ENCODE measurements at regions not wholly inside any gene's neighbourhood (a gene's known extent, or its start where the extent isn't known, plus 50 kb on each side); places are given as distances from the start of the nearest gene placed in this dataset.

- H3K4me1 ChIP-seq: no peaks in the 10 kb centered on the region
- WGBS, 2 donors: 54 to 63% methylated on average over 2 of the region's 2 CpGs
- TF ChIP-seq POLR2A (IDR thresholded peaks at IDR 0.05) (no peak), CTCF (IDR thresholded peaks at IDR 0.05) (no peak)
- H3K27ac ChIP-seq: no peak overlapping the region
- DNase-seq: no peak
- H3K9me3 ChIP-seq: no peaks in the 10 kb centered on the region
- no peak overlapping the region for H3K4me3 ChIP-seq (replicated peaks in 1 of 3)
- H3K27me3 ChIP-seq: no peaks in the 10 kb centered on the region
- intact Hi-C loops (cut with DNase I): no loop called here
- no peaks in the 10 kb centered on the region for H3K36me3 ChIP-seq
Measured at GRCh38 chr14:87139299-87139698, 853.7 kb downstream of the GALC start.

- intact Hi-C loops (cut with DNase I): no loop called here
- no peak overlapping the region for H3K4me3 ChIP-seq (replicated peaks in 1 of 3)
- H3K27ac ChIP-seq: no peak overlapping the region
- H3K9me3 ChIP-seq: no peaks in the 10 kb centered on the region
- no peak for DNase-seq
- no peak for TF ChIP-seq CTCF (IDR thresholded peaks at IDR 0.05)
- TF ChIP-seq POLR2A (IDR thresholded peaks at IDR 0.05): no peak
- no peaks in the 10 kb centered on the region for H3K27me3 ChIP-seq
- H3K36me3 ChIP-seq: no peaks in the 10 kb centered on the region
- no peaks in the 10 kb centered on the region for H3K4me1 ChIP-seq
- 73 to 83% methylated on average over 4 of the region's 4 CpGs for WGBS, 2 donors
Measured at GRCh38 chr14:87133073-87133801, 859.7 kb downstream of the GALC start.

- no peak for DNase-seq
- H3K4me1 ChIP-seq: no peaks in the 10 kb centered on the region
- 37 to 38% methylated on average over 5 of the region's 5 CpGs for WGBS, 2 donors
Measured at GRCh38 chr14:87131879-87132278, 861.1 kb downstream of the GALC start.

GRCh38 chr14:87122166-87122565, 870.8 kb downstream of the GALC start:
- no peak overlapping the region for H3K27ac ChIP-seq
- DNase-seq: no peak
- no peak overlapping the region for H3K4me3 ChIP-seq (replicated peaks in 1 of 3)
- no peak for TF ChIP-seq POLR2A (IDR thresholded peaks at IDR 0.05)
- no peak for TF ChIP-seq CTCF (IDR thresholded peaks at IDR 0.05)
- H3K36me3 ChIP-seq: no peaks in the 10 kb centered on the region
- intact Hi-C loops (cut with DNase I): no loop called here
- H3K4me1 ChIP-seq: no peaks in the 10 kb centered on the region
- H3K9me3 ChIP-seq: no peaks in the 10 kb centered on the region
- H3K27me3 ChIP-seq: no peaks in the 10 kb centered on the region

More at GRCh38 chr14:87131879-87132278, 861.1 kb downstream of the GALC start:
- Histone ChIP-seq H3K9me3 (no peaks in the 10 kb centered on the region), H3K4me3 (replicated peaks in 1 of 3) (no peak overlapping the region), H3K27me3 (no peaks in the 10 kb centered on the region), H3K36me3 (no peaks in the 10 kb centered on the region), H3K27ac (no peak overlapping the region)
- TF ChIP-seq CTCF (IDR thresholded peaks at IDR 0.05): no peak
- no peak for TF ChIP-seq POLR2A (IDR thresholded peaks at IDR 0.05)
- intact Hi-C loops (cut with DNase I): no loop called here

- Histone ChIP-seq H3K9me3 (no peaks in the 10 kb centered on the region), H3K4me1 (no peaks in the 10 kb centered on the region), H3K27me3 (no peaks in the 10 kb centered on the region), H3K36me3 (no peaks in the 10 kb centered on the region), H3K4me3 (replicated peaks in 1 of 3) (no peak overlapping the region), H3K27ac (no peak overlapping the region)
- 69 to 71% methylated on average over 2 of the region's 2 CpGs for WGBS, 2 donors
- intact Hi-C loops (cut with DNase I): no loop called here
- no peak for DNase-seq
- TF ChIP-seq CTCF (IDR thresholded peaks at IDR 0.05) (no peak), POLR2A (IDR thresholded peaks at IDR 0.05) (no peak)
Measured at GRCh38 chr14:87121716-87122115, 871.3 kb downstream of the GALC start.

Data from thyroid gland (tissue), 4 donors.